ENCODE measurements at regions not wholly inside any gene's neighbourhood (a gene's known extent, or its start where the extent isn't known, plus 50 kb on each side); places are given as distances from the start of the nearest gene placed in this dataset.
"Not testable (repeated sequence)": the region's sequence is repeated elsewhere in the genome, so short reads cannot be mapped to it uniquely, and the experiment has no call there.

DNA sequence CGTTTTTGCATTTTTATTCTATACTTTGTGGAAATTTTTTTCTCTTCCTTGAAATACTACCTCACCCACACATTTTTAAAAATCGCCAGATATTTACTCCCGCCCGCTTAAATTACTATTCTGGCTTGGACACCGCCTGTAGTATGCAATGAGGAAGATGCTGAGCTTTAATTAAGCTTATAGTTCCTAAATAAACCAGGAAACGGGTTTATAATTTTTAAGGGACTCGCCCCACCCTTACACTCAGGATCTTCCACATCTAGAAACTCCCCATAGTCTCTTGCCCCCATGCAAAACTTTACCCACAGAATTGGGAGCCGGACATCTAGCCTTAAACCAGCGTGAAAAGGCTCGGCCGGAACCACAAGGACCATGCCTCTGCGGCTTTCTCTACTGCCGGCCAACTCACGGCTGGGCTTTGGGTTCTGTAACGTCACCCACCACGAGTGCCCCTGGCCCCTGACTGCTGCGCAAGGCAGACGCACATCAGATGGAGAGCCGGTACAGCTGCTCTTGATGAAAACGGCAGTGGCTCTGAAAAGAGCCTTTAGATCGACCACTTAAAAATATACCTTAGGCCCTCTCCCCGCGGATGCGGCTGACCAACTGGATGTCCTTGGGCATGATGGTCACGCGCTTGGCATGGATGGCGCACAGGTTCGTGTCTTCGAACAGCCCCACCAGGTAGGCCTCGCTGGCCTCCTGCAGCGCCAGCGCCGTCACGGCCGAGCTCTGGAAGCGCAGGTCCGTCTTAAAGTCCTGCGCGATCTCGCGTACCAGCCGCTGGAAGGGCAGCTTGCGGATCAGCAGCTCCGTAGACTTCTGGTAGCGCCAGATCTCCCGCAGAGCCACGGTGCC, 66.3 kb downstream of the FAM72B start:
- intact Hi-C loops (cut with DNase I); H3K27me3 ChIP-seq; H3K9me3 ChIP-seq (replicated peaks in 1 of 3); H3K36me3 ChIP-seq (replicated peaks in 1 of 2); H3K4me1 ChIP-seq (replicated peaks in 1 of 2): not testable (repeated sequence)
- peak in 1 of 2 donors; percentile 31 for TF ChIP-seq POLR2A (IDR thresholded peaks at IDR 0.05)
- peak overlapping the region in 2 of 4 donors; percentile 32 to 44 for H3K4me3 ChIP-seq
- DNase-seq, result peak; percentile 15 to 64 (median 39)
- H3K27ac ChIP-seq, result peak overlapping the region in 4 of 5 donors; percentile 27 to 84 (median 78)
- WGBS, 4 donors, result 2 to 15% (median 9%) methylated on average over 10 to 40 of the region's 47 CpGs

Small RNAs in the stretch of these regions (small RNA-seq; reads per million reads assigned to genes)
- 0 to 0.17 reads per million in 2 donors for gene RF00003
- 0 to 0.08 reads per million in 2 donors for gene RNVU1-4
